ENCODE measurements at regions not wholly inside any gene's neighbourhood (a gene's known extent, or its start where the extent isn't known, plus 50 kb on each side); places are given as distances from the start of the nearest gene placed in this dataset.

- Histone ChIP-seq H3K27ac (ENCODE audit: low read length) (no peak overlapping the region), H3K9ac (ENCODE audit: low read length in 2 of 2) (no peak overlapping the region), H3K27me3 (ENCODE audit: control insufficient read depth in 1 of 2, insufficient read depth in 2 of 2, low read length in 2 of 2) (no peaks in the 10 kb centered on the region), H3K4me3 (ENCODE audit: low read length in 2 of 2) (no peak overlapping the region), H3K9me3 (ENCODE audit: control insufficient read depth in 2 of 2, low read length in 2 of 2) (peaks cover 0 to 5% of the 10 kb centered on the region in 2 donors), H3K36me3 (ENCODE audit: control insufficient read depth in 2 of 2, insufficient read depth in 2 of 2, low read length in 2 of 2) (no peaks in the 10 kb centered on the region), H3K4me1 (ENCODE audit: control insufficient read depth, insufficient read depth, low read length) (no peaks in the 10 kb centered on the region)
Measured at GRCh38 chr22:48025096-48025495, 1262.6 kb downstream of the TBC1D22A start.

- H3K27me3 ChIP-seq (ENCODE audit: control insufficient read depth in 1 of 2, insufficient read depth in 2 of 2, low read length in 2 of 2), result peaks cover 0 to 10% of the 10 kb centered on the region in 2 donors
- no peaks in the 10 kb centered on the region for H3K36me3 ChIP-seq (ENCODE audit: control insufficient read depth in 2 of 2, insufficient read depth in 2 of 2, low read length in 2 of 2)
- no peak overlapping the region for H3K27ac ChIP-seq (ENCODE audit: low read length)
- H3K4me3 ChIP-seq (ENCODE audit: low read length in 2 of 2), result no peak overlapping the region
- no peak overlapping the region for H3K9ac ChIP-seq (ENCODE audit: low read length in 2 of 2)
- peaks cover 6 to 10% of the 10 kb centered on the region in 2 donors for H3K9me3 ChIP-seq (ENCODE audit: control insufficient read depth in 2 of 2, low read length in 2 of 2)
- H3K4me1 ChIP-seq (ENCODE audit: control insufficient read depth, insufficient read depth, low read length), result no peaks in the 10 kb centered on the region
Measured at GRCh38 chr22:48021991-48022401, 1259.5 kb downstream of the TBC1D22A start.

- H3K27me3 ChIP-seq (ENCODE audit: control insufficient read depth in 1 of 2, insufficient read depth in 2 of 2, low read length in 2 of 2), result peaks cover 0 to 10% of the 10 kb centered on the region in 2 donors
- H3K36me3 ChIP-seq (ENCODE audit: control insufficient read depth in 2 of 2, insufficient read depth in 2 of 2, low read length in 2 of 2), result no peaks in the 10 kb centered on the region
- H3K27ac ChIP-seq (ENCODE audit: low read length), result no peak overlapping the region
- no peak overlapping the region for H3K4me3 ChIP-seq (ENCODE audit: low read length in 2 of 2)
- H3K4me1 ChIP-seq (ENCODE audit: control insufficient read depth, insufficient read depth, low read length), result no peaks in the 10 kb centered on the region
- H3K9me3 ChIP-seq (ENCODE audit: control insufficient read depth in 2 of 2, low read length in 2 of 2), result peaks cover 6 to 10% of the 10 kb centered on the region in 2 donors
- H3K9ac ChIP-seq (ENCODE audit: low read length in 2 of 2), result no peak overlapping the region
Measured at GRCh38 chr22:48018346-48018745, 1255.9 kb downstream of the TBC1D22A start.

GRCh38 chr22:48015701-48016100 is 1253.3 kb downstream of the TBC1D22A start:
- H3K9me3 ChIP-seq (ENCODE audit: control insufficient read depth in 2 of 2, low read length in 2 of 2), result peaks cover 6 to 10% of the 10 kb centered on the region in 2 donors
- H3K9ac ChIP-seq (ENCODE audit: low read length in 2 of 2), result no peak overlapping the region
- H3K27me3 ChIP-seq (ENCODE audit: control insufficient read depth in 1 of 2, insufficient read depth in 2 of 2, low read length in 2 of 2), result peaks cover 0 to 10% of the 10 kb centered on the region in 2 donors
- H3K27ac ChIP-seq (ENCODE audit: low read length), result no peak overlapping the region
- no peak overlapping the region for H3K4me3 ChIP-seq (ENCODE audit: low read length in 2 of 2)
- H3K4me1 ChIP-seq (ENCODE audit: control insufficient read depth, insufficient read depth, low read length), result no peaks in the 10 kb centered on the region
- no peaks in the 10 kb centered on the region for H3K36me3 ChIP-seq (ENCODE audit: control insufficient read depth in 2 of 2, insufficient read depth in 2 of 2, low read length in 2 of 2)

GRCh38 chr22:48004936-48005335 is 1242.5 kb downstream of the TBC1D22A start:
- Histone ChIP-seq H3K4me1 (ENCODE audit: control insufficient read depth, insufficient read depth, low read length) (no peaks in the 10 kb centered on the region), H3K9ac (ENCODE audit: low read length in 2 of 2) (no peak overlapping the region), H3K27ac (ENCODE audit: low read length) (no peak overlapping the region), H3K4me3 (ENCODE audit: low read length in 2 of 2) (no peak overlapping the region), H3K27me3 (ENCODE audit: control insufficient read depth in 1 of 2, insufficient read depth in 2 of 2, low read length in 2 of 2) (peaks cover 0 to 2% of the 10 kb centered on the region in 2 donors), H3K9me3 (ENCODE audit: control insufficient read depth in 2 of 2, low read length in 2 of 2) (no peaks in the 10 kb centered on the region), H3K36me3 (ENCODE audit: control insufficient read depth in 2 of 2, insufficient read depth in 2 of 2, low read length in 2 of 2) (no peaks in the 10 kb centered on the region)

- peaks cover 0 to 2% of the 10 kb centered on the region in 2 donors for H3K27me3 ChIP-seq (ENCODE audit: control insufficient read depth in 1 of 2, insufficient read depth in 2 of 2, low read length in 2 of 2)
- no peak overlapping the region for H3K4me3 ChIP-seq (ENCODE audit: low read length in 2 of 2)
- no peak overlapping the region for H3K9ac ChIP-seq (ENCODE audit: low read length in 2 of 2)
- no peaks in the 10 kb centered on the region for H3K9me3 ChIP-seq (ENCODE audit: control insufficient read depth in 2 of 2, low read length in 2 of 2)
- H3K36me3 ChIP-seq (ENCODE audit: control insufficient read depth in 2 of 2, insufficient read depth in 2 of 2, low read length in 2 of 2), result no peaks in the 10 kb centered on the region
- no peak overlapping the region for H3K27ac ChIP-seq (ENCODE audit: low read length)
- H3K4me1 ChIP-seq (ENCODE audit: control insufficient read depth, insufficient read depth, low read length), result no peaks in the 10 kb centered on the region
Measured at GRCh38 chr22:48004038-48004437, 1241.6 kb downstream of the TBC1D22A start.

GRCh38 chr22:48001101-48001500 is 1238.7 kb downstream of the TBC1D22A start:
- H3K9me3 ChIP-seq (ENCODE audit: control insufficient read depth in 2 of 2, low read length in 2 of 2), result no peaks in the 10 kb centered on the region
- H3K4me1 ChIP-seq (ENCODE audit: control insufficient read depth, insufficient read depth, low read length), result no peaks in the 10 kb centered on the region
- H3K4me3 ChIP-seq (ENCODE audit: low read length in 2 of 2), result no peak overlapping the region
- H3K27ac ChIP-seq (ENCODE audit: low read length), result no peak overlapping the region
- H3K9ac ChIP-seq (ENCODE audit: low read length in 2 of 2), result no peak overlapping the region
- no peaks in the 10 kb centered on the region for H3K36me3 ChIP-seq (ENCODE audit: control insufficient read depth in 2 of 2, insufficient read depth in 2 of 2, low read length in 2 of 2)
- H3K27me3 ChIP-seq (ENCODE audit: control insufficient read depth in 1 of 2, insufficient read depth in 2 of 2, low read length in 2 of 2), result peaks cover 0 to 2% of the 10 kb centered on the region in 2 donors

GRCh38 chr22:47997612-47998011 is 1235.2 kb downstream of the TBC1D22A start:
- no peak overlapping the region for H3K9ac ChIP-seq (ENCODE audit: low read length in 2 of 2)
- no peaks in the 10 kb centered on the region for H3K9me3 ChIP-seq (ENCODE audit: control insufficient read depth in 2 of 2, low read length in 2 of 2)
- no peaks in the 10 kb centered on the region for H3K4me1 ChIP-seq (ENCODE audit: control insufficient read depth, insufficient read depth, low read length)
- H3K27ac ChIP-seq (ENCODE audit: low read length), result no peak overlapping the region
- no peak overlapping the region for H3K4me3 ChIP-seq (ENCODE audit: low read length in 2 of 2)
- no peaks in the 10 kb centered on the region for H3K27me3 ChIP-seq (ENCODE audit: control insufficient read depth in 1 of 2, insufficient read depth in 2 of 2, low read length in 2 of 2)
- H3K36me3 ChIP-seq (ENCODE audit: control insufficient read depth in 2 of 2, insufficient read depth in 2 of 2, low read length in 2 of 2), result no peaks in the 10 kb centered on the region

- no peaks in the 10 kb centered on the region for H3K27me3 ChIP-seq (ENCODE audit: control insufficient read depth in 1 of 2, insufficient read depth in 2 of 2, low read length in 2 of 2)
- no peak overlapping the region for H3K27ac ChIP-seq (ENCODE audit: low read length)
- H3K9me3 ChIP-seq (ENCODE audit: control insufficient read depth in 2 of 2, low read length in 2 of 2), result no peaks in the 10 kb centered on the region
- no peaks in the 10 kb centered on the region for H3K36me3 ChIP-seq (ENCODE audit: control insufficient read depth in 2 of 2, insufficient read depth in 2 of 2, low read length in 2 of 2)
- H3K4me3 ChIP-seq (ENCODE audit: low read length in 2 of 2), result no peak overlapping the region
- H3K9ac ChIP-seq (ENCODE audit: low read length in 2 of 2), result no peak overlapping the region
- no peaks in the 10 kb centered on the region for H3K4me1 ChIP-seq (ENCODE audit: control insufficient read depth, insufficient read depth, low read length)
Measured at GRCh38 chr22:47997052-47997590, 1234.7 kb downstream of the TBC1D22A start.

GRCh38 chr22:47996446-47996857 is 1234.0 kb downstream of the TBC1D22A start:
- Histone ChIP-seq H3K9me3 (ENCODE audit: control insufficient read depth in 2 of 2, low read length in 2 of 2) (no peaks in the 10 kb centered on the region), H3K4me1 (ENCODE audit: control insufficient read depth, insufficient read depth, low read length) (no peaks in the 10 kb centered on the region)

GRCh38 chr22:47995718-47996117 is 1233.3 kb downstream of the TBC1D22A start:
- Histone ChIP-seq H3K27me3 (ENCODE audit: control insufficient read depth in 1 of 2, insufficient read depth in 2 of 2, low read length in 2 of 2) (no peaks in the 10 kb centered on the region), H3K36me3 (ENCODE audit: control insufficient read depth in 2 of 2, insufficient read depth in 2 of 2, low read length in 2 of 2) (no peaks in the 10 kb centered on the region), H3K4me1 (ENCODE audit: control insufficient read depth, insufficient read depth, low read length) (no peaks in the 10 kb centered on the region), H3K4me3 (ENCODE audit: low read length in 2 of 2) (no peak overlapping the region), H3K27ac (ENCODE audit: low read length) (no peak overlapping the region), H3K9ac (ENCODE audit: low read length in 2 of 2) (no peak overlapping the region), H3K9me3 (ENCODE audit: control insufficient read depth in 2 of 2, low read length in 2 of 2) (no peaks in the 10 kb centered on the region)

More at GRCh38 chr22:47996446-47996857, 1234.0 kb downstream of the TBC1D22A start:
- Histone ChIP-seq H3K36me3 (ENCODE audit: control insufficient read depth in 2 of 2, insufficient read depth in 2 of 2, low read length in 2 of 2) (no peaks in the 10 kb centered on the region), H3K9ac (ENCODE audit: low read length in 2 of 2) (no peak overlapping the region), H3K27ac (ENCODE audit: low read length) (no peak overlapping the region), H3K4me3 (ENCODE audit: low read length in 2 of 2) (no peak overlapping the region), H3K27me3 (ENCODE audit: control insufficient read depth in 1 of 2, insufficient read depth in 2 of 2, low read length in 2 of 2) (no peaks in the 10 kb centered on the region)

Measured in stomach smooth muscle (tissue), 2 donors.